Putamen (tissue), 1 donor: ENCODE measurements at regions not wholly inside any gene's neighbourhood (a gene's known extent, or its start where the extent isn't known, plus 50 kb on each side); places are given as distances from the start of the nearest gene placed in this dataset.
A peak's percentile ranks its signal among the peaks of the same experiment; 100 is the strongest.

ENCODE experiments used
- DNase-seq: peaks from one replicate; pipeline ENCODE4 v3.0.0-alpha.2; 2016; ENCODE audit warnings: low spot score

DNA sequence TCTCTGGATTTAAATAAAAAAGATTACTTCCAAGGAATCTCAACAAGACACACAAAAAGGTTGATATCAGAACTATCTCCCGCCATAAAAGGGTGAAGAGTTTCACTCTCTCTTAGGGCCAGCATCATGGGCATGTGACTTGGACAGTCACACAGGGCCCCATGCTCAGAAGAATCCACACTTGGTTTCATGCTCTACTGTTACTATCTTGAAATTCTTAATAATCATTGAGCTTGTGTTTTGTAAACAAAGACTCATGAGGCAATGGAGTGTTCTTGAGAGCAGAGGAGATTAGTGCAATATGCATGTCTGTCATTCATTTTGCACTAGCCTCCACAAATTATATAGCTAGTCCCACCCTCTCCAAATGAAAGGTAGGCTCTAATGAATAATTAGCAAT lies 58.4 kb downstream of the HMHB1 start:
- no peak for DNase-seq

DNA sequence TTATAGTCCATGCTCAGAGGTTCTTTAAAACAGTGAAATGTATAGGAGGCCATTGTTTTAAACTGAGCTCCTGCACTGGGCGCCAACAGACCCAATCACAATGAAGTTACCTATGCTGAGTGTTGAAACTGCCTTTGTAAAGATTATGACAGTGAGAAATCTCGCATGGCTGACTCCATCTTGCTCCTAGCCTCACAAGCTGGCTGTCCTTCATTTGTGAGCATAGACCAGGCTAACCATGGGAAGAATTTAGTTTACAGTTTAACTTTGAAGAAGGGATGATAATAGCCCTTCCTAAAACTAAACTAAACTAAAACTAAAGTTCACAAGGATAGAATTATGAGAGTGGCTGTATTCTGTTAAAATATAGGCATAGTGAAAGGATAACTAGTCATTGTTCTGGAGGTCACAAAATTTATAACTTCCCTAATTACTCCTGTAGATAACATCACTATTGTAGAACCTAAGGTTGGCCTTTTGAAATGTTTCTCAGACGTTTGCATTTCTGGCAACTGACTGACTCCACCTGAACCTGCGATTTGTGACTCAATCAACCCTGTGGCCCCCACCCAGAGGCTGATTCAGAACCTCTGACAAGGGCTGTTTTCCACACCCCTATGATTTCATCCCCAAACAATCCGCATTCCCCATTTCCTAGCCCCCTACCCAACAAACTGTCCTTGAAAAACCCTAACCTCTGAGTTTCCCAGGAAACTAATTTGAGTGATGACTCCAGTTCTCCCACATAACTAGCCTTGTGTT lies 59.1 kb downstream of the HMHB1 start:
- DNase-seq: no peak

DNA sequence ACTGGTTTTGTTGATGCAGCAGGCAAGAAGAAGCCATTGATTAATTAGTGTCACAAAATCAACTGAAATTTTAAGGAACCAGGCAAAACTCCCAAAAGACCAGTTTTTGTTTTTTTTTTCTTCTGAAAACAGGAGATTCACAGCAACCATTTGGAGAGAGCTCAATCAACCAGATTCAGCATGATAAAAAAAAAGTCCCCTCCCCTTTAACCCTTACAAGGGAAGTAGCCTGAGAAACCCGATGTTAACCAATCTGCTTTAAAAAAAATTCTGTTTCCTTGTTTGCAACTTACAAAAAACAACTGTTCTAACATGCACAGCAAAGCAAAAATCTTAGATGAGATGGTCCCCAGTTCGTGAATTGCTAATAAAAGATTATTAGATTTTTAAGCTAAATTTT lies 59.7 kb downstream of the HMHB1 start:
- no peak for DNase-seq

DNA sequence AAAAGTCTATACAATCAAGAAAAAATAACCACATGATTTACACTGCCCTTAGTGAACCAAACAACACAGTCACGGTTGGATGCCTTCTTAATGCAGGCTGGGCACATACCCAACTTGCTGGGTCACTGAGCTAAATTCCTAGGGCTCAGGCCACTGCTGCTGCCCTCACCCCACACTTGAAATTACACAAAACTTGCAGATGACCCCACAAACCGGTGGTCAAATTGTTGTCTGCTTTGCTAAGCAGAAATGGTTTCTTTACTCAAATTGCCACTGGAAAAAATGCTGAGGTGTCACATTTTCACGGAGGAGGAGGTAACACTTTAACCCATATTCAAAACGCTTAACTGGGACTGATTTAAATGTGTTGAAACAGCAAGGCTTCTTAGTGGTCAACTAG lies 62.4 kb downstream of the HMHB1 start:
- no peak for DNase-seq

DNA sequence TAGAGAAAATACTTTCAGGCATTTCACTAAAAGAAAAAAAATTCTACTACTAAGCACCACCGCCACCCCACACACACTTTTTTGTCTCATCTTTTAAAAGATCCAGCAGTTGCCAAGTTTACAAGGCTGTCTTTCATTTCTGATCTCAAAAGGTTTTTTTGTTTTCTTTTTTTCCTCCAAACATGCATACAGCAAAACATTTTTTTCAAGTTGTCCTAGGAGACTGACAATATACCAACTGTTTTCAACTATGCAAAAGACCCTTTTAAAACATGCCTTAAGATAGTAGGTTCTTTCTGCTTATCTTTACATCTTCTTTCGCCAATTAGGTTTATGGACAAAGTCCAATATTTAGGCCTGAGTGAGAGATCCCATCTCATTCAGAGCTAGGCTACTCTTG lies 65.2 kb downstream of the HMHB1 start:
- DNase-seq: no peak

DNA sequence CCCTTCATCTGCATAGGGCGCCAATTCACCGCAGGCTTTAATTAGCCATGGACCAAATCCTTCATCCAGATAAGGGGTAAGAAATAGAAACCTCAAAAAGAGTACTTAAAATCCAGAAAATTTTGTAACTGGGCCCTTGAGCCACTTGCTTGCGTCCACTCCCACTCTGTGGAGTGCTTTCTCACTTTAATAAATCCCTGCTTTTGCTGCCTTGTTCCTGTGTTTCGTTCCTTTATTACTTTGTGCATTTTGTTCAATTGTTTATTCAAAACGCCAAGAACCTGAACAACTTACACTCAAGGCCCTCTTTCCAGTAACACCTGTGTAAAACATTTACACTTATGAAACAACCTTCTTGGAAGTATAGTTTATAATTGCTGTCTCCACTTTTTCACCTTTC lies 66.5 kb downstream of the HMHB1 start:
- DNase-seq: no peak

DNA sequence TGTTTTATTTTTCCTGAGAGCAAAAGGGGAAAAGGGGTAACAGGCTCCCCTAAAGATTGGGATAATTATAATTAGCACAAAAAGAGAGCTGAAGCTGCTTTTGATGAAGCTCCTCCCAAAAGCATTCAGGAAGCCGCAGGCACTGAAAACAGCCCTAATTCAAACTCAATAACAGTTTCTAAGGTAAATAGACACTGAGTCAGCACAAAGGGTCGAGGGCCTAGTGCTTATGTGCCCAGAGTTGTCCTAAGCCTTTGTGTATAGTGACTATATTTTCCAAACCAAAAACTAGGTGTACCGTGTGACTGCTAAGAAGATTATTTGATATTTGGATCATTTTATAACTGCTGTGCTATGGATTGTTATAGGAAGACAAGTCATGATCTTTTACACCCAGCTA lies 67.7 kb downstream of the HMHB1 start:
- DNase-seq: no peak

DNA sequence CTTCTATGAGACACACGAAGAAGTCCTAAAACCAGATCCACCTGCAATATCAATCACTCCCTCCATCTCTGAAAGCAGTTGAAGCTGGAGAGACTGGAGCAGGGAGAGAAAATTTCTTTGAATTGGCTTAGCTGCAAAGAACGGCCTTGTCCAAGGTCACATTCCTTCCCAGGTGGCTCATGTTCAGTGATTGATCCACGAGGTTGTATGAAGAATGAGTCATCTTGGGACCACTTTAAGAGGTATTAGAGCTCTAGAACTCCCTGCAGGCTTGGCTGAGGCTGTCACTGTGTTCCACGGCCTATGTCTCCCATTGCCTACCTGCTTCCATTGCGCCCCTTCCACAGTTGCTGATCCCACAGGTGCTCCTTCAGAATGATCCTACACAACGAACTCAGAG lies 68.2 kb downstream of the HMHB1 start:
- DNase-seq: no peak

DNA sequence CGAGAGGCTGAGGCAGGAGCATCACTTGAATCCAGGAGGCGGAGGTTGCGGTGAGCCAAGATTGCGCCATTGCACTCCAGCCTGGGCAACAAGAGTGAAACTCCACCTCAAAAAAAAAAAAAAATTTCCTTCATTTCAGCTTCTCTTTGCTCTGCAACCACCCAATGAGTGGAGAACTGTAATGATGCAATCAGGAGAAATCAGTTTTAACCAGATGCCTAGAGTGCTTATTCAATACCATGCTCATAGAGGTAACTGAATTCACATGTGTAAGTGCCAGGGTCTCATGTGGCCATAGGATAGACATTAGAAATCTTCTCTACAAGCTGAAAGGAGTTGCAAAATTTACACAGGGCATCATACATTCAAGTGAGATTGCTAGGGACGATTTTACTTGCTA lies 70.6 kb downstream of the HMHB1 start:
- no peak for DNase-seq

DNA sequence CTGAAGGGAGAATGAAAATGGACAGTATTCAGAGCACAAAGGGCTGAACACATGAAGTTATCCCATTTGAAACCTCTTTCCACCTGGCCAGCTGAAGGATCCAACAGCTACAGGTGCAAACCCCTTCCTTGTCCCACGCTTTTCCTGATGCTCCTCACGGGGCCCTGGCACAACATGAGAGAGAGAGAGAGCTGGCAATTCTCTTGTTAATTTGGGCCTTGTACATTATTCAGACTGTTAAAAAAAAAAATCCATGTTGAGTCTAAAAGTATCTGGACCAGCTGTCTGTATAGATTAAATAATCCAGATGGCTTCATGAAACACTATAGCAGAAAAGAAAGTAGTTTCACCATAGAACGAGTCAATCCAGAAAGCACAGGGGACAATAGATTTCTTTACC lies 74.1 kb downstream of the HMHB1 start:
- DNase-seq: no peak

DNA sequence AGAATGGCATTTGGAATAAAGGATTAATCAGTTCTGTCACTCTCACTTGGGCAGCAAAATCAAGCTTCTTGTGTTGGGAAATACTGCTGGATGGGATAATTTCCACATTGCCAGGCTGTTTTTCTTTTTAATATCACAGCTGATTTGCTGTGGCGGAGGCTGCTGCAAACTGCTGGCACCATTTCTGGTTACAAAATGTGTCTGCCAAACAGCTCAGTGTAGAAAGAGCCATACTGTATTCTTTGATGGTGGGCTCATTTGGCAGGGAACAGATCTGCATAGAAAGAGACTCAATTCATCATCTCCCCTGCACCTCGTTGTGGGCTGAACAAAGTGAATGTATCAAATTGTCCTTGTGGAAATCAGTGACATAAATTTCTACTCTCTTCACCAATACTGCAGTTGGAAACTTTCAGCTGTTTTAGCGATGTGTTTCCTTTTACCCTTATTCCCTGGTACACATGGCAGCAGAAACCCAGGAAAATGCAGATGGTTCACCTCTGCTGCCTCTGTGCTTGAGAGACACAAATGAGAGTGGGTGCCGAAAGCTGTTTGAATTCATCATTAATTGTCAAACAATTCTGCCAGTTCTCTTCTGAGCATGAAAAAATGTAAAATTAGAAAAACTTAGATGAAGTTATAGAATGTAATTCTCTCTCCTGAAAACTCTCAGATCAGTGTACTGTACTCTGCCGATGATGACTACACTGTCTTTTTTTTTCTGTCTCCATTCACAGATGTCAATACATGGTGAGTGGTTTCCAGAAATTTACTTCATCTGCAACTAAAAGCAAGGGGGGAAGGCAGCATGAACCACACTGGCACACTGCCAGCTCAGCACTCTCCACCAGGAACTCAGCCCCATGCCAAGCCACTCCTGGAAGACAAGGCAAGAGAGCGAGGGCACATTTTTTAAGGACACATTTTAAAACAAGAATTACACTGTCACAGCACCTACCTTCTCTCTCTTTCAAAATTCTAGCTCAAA lies 75.0 kb downstream of the HMHB1 start:
- DNase-seq: peak; percentile 55

DNA sequence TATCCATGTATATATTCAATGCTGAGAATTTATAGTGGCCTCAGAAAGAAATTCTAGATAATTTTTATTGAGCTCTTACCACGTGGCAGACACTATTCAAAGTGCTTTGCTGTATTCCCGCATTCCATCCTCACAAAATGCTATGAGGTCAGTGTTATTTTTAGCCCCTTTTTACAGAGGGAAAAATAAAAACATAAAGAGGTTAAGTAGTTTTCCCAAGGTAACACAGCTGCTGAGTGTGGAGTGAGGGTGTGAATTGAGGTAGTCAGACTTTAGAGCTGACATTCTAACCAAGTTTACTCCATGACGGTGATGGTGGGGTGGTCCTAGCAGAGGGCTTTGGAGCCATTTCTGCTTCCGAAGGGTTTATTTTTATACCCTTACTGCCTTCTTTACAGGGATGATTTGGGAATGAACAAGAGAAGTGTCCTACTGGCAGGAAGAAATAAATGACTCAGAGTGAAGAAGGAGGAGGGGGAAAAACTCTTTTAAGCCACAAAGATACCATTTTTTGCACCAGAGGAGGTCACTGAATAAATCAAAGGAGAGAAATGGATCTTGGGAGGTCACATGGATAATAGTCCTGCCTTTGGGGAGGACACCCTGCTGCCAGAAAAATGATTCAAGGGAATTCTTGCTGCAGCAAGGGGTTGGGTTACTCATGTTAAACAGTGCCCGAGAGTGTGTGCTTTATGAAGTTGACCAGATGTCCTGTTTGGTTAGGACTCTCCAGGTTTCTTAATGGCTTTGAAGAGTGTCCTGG lies 76.1 kb downstream of the HMHB1 start:
- DNase-seq: no peak

DNA sequence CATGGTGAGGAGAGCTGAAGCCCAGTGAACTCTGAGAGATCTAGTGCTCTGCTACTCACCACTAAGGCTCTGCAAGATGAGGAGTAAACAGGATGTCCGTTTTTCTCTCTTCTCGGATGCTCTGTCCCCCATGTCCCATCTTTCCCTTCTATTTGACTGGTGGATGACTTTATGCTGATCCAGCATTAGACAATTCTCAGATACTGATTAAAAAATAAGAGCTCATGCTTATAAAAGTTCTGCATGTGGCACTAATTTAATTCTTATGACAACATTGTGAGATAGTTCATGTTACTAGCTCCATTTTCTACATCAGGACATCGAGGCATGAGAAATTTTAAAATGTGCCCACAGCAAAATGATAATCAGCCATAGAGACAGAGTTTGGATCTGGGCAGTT lies 77.0 kb downstream of the HMHB1 start:
- DNase-seq: no peak

DNA sequence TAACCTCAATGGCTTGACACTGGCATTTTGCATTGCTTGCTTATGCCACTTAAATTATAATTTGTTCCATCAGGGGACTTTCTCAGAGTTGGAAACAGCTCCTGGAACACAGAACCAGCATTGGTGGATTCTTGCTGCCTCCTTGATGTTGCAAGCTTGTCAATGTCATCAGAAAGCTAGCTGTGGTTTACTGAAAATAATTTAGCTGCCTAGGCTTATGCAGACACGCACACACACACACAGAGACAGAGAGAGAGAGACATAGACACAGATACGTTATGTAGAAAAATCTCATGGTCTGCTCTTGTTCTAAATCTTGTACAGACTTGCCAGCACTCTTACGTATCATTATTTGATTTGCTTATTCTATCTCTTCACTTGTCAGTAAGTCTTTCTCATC lies 78.0 kb downstream of the HMHB1 start:
- DNase-seq: no peak

DNA sequence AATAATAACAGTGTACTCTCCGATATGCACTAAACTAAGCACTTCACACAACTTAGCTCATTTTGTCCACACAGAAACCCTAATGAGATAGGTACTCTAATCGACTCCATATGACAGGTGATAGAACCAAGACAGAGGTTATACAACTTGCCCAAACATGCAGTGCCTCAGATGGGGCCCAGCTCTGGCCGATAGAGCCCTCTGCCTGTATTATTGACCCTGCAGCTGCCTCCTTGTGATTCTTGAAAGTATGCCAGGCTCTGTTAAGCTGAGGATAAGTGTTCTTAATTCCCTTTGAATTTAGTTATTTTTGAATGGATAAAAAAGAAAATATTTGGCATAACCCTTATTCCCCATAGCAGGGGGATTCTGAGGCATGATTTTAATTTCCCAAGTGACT lies 78.5 kb downstream of the HMHB1 start:
- no peak for DNase-seq

DNA sequence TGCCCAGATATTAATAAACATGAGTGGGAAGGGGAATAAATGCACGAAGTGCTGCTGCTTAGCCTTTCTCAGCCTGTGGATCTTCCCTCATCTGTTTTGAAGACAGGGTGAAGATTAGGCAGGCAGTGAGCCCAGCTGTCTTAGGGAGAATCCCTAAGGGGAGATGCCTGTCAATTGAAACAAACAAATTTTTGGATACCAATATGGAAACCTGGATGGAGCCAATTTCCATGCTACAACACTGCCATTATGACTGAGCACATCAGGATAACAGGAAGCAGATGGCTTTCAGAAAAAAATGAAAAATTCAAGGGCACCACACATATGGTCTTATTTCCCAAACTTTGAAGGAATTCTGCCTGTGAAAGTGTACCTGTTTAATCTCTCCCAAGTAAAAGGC lies 80.3 kb downstream of the HMHB1 start:
- no peak for DNase-seq

DNA sequence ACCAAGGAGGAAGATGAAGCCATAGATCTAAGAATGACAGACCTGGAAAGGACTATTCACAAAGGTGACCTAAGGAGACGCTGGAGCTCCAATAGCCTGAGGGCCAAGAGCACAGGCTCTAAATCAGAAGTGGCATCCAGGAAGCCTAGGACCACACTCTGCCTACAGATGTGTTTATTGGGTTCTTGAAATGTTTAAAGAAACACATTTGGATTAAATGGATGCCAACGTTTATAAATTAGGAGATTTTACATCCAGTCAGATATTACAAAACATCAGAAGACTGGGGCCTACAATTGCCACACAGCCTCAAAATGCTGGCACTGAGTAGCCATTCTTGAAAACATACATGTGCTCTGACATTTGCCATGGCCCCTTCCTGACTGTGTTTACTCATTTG lies 80.9 kb downstream of the HMHB1 start:
- no peak for DNase-seq

DNA sequence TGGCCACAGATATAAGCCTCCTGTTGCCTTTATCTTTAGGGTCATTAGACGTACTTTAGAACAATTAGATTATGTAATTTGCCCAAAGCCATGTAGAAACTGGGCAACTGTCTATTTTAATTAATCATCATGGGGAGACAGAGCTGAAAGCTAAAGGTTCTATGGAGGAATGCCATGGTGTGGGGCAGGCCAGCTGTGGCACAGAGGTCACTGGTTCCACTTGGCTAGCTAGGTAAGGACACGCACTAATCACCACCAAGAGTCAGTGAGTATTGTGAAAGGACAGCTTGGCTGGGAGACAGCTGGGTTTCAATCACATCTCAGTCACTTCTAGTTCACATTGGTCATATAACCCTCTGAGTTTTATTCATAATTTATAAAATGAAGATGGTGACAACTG lies 81.7 kb downstream of the HMHB1 start:
- no peak for DNase-seq

DNA sequence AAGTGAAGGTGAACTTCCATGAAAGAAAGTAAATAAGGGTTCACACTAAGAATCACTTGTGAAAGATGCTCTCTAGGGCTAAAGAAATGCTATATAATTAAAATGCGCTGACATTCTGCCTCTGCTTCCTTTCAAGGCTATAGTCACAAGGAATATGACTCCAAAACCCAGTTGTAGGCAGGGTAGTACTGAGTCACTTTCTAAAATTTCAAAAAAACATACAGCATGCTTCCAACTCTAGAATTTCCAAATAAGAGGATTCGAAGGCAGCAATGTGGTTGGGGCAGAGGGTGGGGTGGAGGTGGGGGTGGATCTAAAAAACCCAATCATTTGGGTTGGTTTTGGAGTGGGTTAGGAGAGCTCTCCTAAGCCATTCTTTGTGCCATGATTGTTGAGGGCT lies 84.6 kb downstream of the HMHB1 start:
- DNase-seq: no peak

DNA sequence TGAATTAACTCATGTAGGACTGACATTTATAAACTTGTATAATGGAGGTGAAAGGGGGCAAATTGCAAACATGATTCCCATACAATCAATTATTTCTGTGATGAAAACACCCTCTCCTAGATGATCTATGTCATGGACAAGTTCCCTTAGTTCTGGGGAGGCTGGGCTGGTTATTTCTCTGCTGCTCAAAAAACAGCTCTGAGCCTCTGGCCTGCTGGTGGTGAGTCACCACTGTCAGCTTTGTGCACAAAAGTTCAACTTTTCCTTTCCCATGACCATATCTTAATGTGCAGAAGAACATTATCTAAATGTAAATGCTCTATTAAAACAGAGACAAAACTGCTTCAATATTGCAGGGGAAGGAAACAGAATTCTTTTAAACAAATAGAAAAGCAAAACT lies 85.0 kb downstream of the HMHB1 start:
- DNase-seq: no peak

DNA sequence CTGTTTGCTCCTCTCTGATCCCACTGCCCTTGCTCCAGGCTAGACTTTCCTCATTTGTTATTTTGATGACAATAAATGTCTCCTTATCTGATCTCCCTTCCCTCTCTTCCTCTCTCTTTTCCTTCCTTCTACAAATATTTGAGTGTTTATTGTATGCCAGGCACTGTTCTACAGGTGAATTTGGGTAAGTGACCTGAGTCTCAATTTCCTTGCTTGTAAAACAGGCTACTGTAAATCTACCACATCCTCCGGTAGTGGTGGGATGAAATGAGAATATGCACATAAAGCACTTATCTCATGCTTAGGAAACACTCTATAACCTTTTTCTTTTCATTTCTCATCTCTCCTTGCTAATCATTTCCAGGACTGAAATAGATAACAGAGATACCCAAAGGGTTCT lies 86.4 kb downstream of the HMHB1 start:
- no peak for DNase-seq

DNA sequence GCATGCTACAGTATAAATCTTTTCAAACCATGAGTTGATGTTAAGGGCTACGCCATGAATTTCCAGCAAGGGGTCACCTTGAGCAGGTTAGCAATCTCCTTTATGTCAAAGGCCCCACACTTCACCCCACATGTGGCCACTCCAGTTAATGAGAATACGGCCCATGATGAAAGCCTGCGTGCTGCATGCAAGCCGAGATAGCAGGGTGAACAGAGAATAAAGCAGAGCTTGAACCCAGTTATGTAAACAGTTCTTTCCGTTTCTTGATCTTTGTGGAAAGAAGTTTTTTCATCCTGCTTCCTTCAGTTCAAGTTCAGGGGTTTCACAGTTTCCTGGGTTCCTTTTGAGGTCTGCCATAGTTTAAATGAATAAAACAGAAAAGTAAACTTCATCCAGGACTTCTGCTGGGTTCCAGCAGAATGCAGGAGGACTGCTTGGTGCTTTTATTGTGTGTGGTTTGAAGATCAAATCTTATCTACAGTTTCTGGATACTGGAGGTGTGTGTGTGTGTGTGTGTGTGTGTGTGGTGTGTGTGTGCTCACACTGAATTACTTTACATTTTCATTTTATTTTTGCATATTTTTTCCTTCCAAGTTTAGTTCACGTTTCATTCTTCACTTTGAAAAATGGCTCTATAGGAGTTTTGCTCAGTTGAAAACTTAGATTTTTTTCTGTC lies 87.1 kb downstream of the HMHB1 start:
- no peak for DNase-seq
